BE2C (cell line): ENCODE measurements at regions not wholly inside any gene's neighbourhood (a gene's known extent, or its start where the extent isn't known, plus 50 kb on each side); places are given as distances from the start of the nearest gene placed in this dataset.

ENCODE experiments used
- DNase-seq: peaks from one replicate; pipeline ENCODE4 v3.0.0-alpha.2; 2020
- H3K27me3 ChIP-seq: fragments of 250-450 bp; sonication (Bioruptor Pico); 2 replicates; pipeline ENCODE4 v1.5.1; 2020; ENCODE audit warnings: mild to moderate bottlenecking
- H3K36me3 ChIP-seq: fragments of 250-450 bp; sonication (Bioruptor Pico); 2 replicates; pipeline ENCODE4 v1.5.1; 2020; ENCODE audit warnings: mild to moderate bottlenecking
- H3K4me1 ChIP-seq: fragments of 250-450 bp; sonication (Bioruptor Pico); 2 replicates; pipeline ENCODE4 v1.5.1; 2020
- H3K4me3 ChIP-seq: 2 replicates; pipeline ENCODE4 v1.5.1; 2011; ENCODE audit warnings: low read depth, low read length
- H3K9me3 ChIP-seq: fragments of 250-450 bp; sonication (Bioruptor Pico); 2 replicates; pipeline ENCODE4 v1.5.1; 2020
- CTCF ChIP-seq: IDR thresholded peaks from 2 replicates; pipeline ENCODE4 v1.5.1; 2012; ENCODE audit warnings: mild to moderate bottlenecking, low read depth, low read length

- Histone ChIP-seq H3K9me3 (no peaks in the 10 kb centered on the region), H3K27me3 (no peaks in the 10 kb centered on the region), H3K4me1 (no peaks in the 10 kb centered on the region), H3K36me3 (no peaks in the 10 kb centered on the region), H3K4me3 (no peak overlapping the region)
- TF ChIP-seq CTCF: no peak
- DNase-seq: no peak
Measured at GRCh38 chr18:6575908-6576307, 153.6 kb upstream of the ARHGAP28 start.

- Histone ChIP-seq H3K4me3 (no peak overlapping the region), H3K27me3 (no peaks in the 10 kb centered on the region), H3K4me1 (no peaks in the 10 kb centered on the region), H3K36me3 (no peaks in the 10 kb centered on the region), H3K9me3 (no peaks in the 10 kb centered on the region)
- TF ChIP-seq CTCF: no peak
- no peak for DNase-seq
Measured at GRCh38 chr18:6576718-6577375, 152.7 kb upstream of the ARHGAP28 start.

- H3K9me3 ChIP-seq: no peaks in the 10 kb centered on the region
- no peak for DNase-seq
- no peak for TF ChIP-seq CTCF
- no peak overlapping the region for H3K4me3 ChIP-seq
- no peaks in the 10 kb centered on the region for H3K36me3 ChIP-seq
- no peaks in the 10 kb centered on the region for H3K27me3 ChIP-seq
- no peaks in the 10 kb centered on the region for H3K4me1 ChIP-seq
Measured at GRCh38 chr18:6578686-6579085, 150.8 kb upstream of the ARHGAP28 start.

GRCh38 chr18:6579486-6579885 lies 150.0 kb upstream of the ARHGAP28 start:
- H3K9me3 ChIP-seq: no peaks in the 10 kb centered on the region
- no peaks in the 10 kb centered on the region for H3K4me1 ChIP-seq
- no peaks in the 10 kb centered on the region for H3K27me3 ChIP-seq
- H3K4me3 ChIP-seq: no peak overlapping the region
- no peaks in the 10 kb centered on the region for H3K36me3 ChIP-seq
- DNase-seq: no peak
- TF ChIP-seq CTCF: no peak

- H3K4me1 ChIP-seq: no peaks in the 10 kb centered on the region
- no peaks in the 10 kb centered on the region for H3K9me3 ChIP-seq
- no peak for TF ChIP-seq CTCF
- H3K36me3 ChIP-seq: no peaks in the 10 kb centered on the region
- no peaks in the 10 kb centered on the region for H3K27me3 ChIP-seq
- no peak overlapping the region for H3K4me3 ChIP-seq
- no peak for DNase-seq
Measured at GRCh38 chr18:6580401-6580800, 149.1 kb upstream of the ARHGAP28 start.

- Histone ChIP-seq H3K9me3 (no peaks in the 10 kb centered on the region), H3K27me3 (no peaks in the 10 kb centered on the region), H3K36me3 (no peaks in the 10 kb centered on the region), H3K4me3 (no peak overlapping the region), H3K4me1 (no peaks in the 10 kb centered on the region)
- TF ChIP-seq CTCF: no peak
- DNase-seq: no peak
Measured at GRCh38 chr18:6589923-6590322, 139.6 kb upstream of the ARHGAP28 start.
